ENCODE measurements at regions not wholly inside any gene's neighbourhood (a gene's known extent, or its start where the extent isn't known, plus 50 kb on each side); places are given as distances from the start of the nearest gene placed in this dataset.

DNA sequence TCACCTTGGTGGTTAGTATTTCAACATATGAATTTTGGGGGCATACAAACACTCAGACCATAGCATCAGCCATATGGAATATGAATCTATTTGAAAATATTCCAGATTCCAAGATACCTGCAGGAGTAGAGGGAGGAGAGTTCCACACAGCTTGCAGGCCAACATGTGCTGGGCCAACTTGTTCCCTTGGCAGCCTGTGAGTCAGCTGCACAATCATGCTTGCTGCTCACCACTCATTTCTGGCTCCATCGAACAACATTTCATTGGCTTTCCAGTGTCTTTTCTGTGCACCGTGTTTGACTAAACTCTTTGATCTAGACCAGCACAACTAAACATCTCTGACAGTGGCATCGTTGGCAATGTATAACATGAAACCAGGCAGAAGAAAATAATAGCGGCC lies 282.5 kb upstream of the RASGEF1B start:
- TF ChIP-seq POLR2AphosphoS5 (IDR thresholded peaks at IDR 0.05; ENCODE audit: low read depth, low read length) (no peak), TAF1 (IDR thresholded peaks at IDR 0.05; ENCODE audit: borderline replicate concordance, insufficient read depth, low read length) (no peak), SIN3A (IDR thresholded peaks at IDR 0.05; ENCODE audit: borderline replicate concordance, insufficient read depth, low read length) (no peak), FOXP2 (optimal IDR thresholded peaks at IDR 0.05; ENCODE audit: borderline replicate concordance, extremely low read depth, extremely low read length, insufficient read depth) (no peak)
- TF ChIP-seq, protein P1, sequence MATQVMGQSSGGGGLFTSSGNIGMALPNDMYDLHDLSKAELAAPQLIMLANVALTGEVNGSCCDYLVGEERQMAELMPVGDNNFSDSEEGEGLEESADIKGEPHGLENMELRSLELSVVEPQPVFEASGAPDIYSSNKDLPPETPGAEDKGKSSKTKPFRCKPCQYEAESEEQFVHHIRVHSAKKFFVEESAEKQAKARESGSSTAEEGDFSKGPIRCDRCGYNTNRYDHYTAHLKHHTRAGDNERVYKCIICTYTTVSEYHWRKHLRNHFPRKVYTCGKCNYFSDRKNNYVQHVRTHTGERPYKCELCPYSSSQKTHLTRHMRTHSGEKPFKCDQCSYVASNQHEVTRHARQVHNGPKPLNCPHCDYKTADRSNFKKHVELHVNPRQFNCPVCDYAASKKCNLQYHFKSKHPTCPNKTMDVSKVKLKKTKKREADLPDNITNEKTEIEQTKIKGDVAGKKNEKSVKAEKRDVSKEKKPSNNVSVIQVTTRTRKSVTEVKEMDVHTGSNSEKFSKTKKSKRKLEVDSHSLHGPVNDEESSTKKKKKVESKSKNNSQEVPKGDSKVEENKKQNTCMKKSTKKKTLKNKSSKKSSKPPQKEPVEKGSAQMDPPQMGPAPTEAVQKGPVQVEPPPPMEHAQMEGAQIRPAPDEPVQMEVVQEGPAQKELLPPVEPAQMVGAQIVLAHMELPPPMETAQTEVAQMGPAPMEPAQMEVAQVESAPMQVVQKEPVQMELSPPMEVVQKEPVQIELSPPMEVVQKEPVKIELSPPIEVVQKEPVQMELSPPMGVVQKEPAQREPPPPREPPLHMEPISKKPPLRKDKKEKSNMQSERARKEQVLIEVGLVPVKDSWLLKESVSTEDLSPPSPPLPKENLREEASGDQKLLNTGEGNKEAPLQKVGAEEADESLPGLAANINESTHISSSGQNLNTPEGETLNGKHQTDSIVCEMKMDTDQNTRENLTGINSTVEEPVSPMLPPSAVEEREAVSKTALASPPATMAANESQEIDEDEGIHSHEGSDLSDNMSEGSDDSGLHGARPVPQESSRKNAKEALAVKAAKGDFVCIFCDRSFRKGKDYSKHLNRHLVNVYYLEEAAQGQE (IDR thresholded peaks at IDR 0.05; ENCODE audit: insufficient read depth in 1 of 2, low read depth in 2 of 2, low read length in 2 of 2) = no peak

DNA sequence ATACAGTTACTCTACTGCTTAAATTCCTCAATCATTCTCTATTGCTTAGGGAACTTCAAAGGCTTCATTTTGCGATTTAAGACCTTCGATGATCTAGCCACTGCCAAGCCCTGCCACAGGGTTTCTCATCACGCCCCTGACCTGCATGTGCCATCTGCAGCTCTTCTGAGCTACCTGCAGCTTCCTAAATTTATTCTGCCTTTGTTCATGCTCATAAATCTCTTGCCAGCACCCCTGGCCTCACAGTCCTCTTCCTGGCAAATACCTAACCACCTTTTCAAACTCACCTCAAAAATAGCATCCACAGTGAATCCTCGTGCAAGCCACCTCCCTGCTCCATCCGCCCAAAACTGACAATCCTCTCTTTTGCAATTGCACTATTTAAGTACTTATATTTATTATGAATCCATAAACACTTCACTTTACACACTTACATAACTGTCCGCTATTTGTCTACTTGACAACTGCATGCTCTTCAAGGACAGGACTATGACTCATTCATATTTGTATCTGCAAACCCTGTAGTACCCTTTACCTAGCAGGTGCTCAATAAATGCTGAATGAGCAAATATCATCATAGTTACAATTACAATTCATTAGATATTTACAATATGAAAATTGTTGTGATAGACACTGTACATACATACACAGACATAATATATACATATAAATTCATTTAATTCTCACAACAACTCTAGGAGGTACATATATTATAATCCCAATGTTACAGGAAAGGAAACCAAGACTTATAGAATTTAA lies 280.0 kb upstream of the RASGEF1B start:
- TF ChIP-seq POLR2AphosphoS5 (IDR thresholded peaks at IDR 0.05; ENCODE audit: low read depth, low read length) = no peak
- TF ChIP-seq TAF1 (IDR thresholded peaks at IDR 0.05; ENCODE audit: borderline replicate concordance, insufficient read depth, low read length) = no peak
- TF ChIP-seq SIN3A (IDR thresholded peaks at IDR 0.05; ENCODE audit: borderline replicate concordance, insufficient read depth, low read length) = no peak
- TF ChIP-seq FOXP2 (optimal IDR thresholded peaks at IDR 0.05; ENCODE audit: borderline replicate concordance, extremely low read depth, extremely low read length, insufficient read depth) = no peak
- TF ChIP-seq, protein P1 (IDR thresholded peaks at IDR 0.05; ENCODE audit: insufficient read depth in 1 of 2, low read depth in 2 of 2, low read length in 2 of 2) = no peak

GRCh38 chr4:81747242-81747930 lies 275.7 kb upstream of the RASGEF1B start:
- TF ChIP-seq TAF1 (IDR thresholded peaks at IDR 0.05; ENCODE audit: borderline replicate concordance, insufficient read depth, low read length) (no peak), FOXP2 (optimal IDR thresholded peaks at IDR 0.05; ENCODE audit: borderline replicate concordance, extremely low read depth, extremely low read length, insufficient read depth) (no peak), POLR2AphosphoS5 (IDR thresholded peaks at IDR 0.05; ENCODE audit: low read depth, low read length) (no peak), SIN3A (IDR thresholded peaks at IDR 0.05; ENCODE audit: borderline replicate concordance, insufficient read depth, low read length) (no peak)
- TF ChIP-seq, protein P1 (IDR thresholded peaks at IDR 0.05; ENCODE audit: insufficient read depth in 1 of 2, low read depth in 2 of 2, low read length in 2 of 2) = no peak

DNA sequence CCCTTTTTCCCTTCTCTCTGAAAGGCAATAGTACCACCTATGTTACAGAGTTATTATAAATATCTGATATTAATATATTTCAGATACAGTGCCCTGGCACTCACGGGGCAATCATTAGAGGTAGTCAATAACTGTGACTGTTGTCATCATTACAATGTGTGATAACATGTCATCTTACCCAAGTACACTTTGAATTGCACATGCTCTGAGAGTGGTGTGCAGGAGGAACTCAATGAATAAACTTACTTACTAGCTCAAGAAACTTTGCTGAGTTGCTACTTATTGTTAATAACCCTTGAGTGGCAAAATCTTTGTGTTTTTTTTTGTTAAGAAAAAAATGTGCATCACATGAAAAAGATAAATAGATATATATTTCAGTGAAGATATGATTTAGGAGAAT lies 275.1 kb upstream of the RASGEF1B start:
- TF ChIP-seq SIN3A (IDR thresholded peaks at IDR 0.05; ENCODE audit: borderline replicate concordance, insufficient read depth, low read length) (no peak), FOXP2 (optimal IDR thresholded peaks at IDR 0.05; ENCODE audit: borderline replicate concordance, extremely low read depth, extremely low read length, insufficient read depth) (no peak), TAF1 (IDR thresholded peaks at IDR 0.05; ENCODE audit: borderline replicate concordance, insufficient read depth, low read length) (no peak), POLR2AphosphoS5 (IDR thresholded peaks at IDR 0.05; ENCODE audit: low read depth, low read length) (no peak)
- TF ChIP-seq, protein P1 (IDR thresholded peaks at IDR 0.05; ENCODE audit: insufficient read depth in 1 of 2, low read depth in 2 of 2, low read length in 2 of 2) = no peak
